GM21390 (cell line): ENCODE measurements at regions not wholly inside any gene's neighbourhood (a gene's known extent, or its start where the extent isn't known, plus 50 kb on each side); places are given as distances from the start of the nearest gene placed in this dataset.

Experiments used
- ATAC-seq: cut with Tn5 transposase; IDR thresholded peaks from one replicate; pipeline ENCODE4 v1.9.1; 2021; ENCODE audit not compliant: unreplicated experiment

DNA sequence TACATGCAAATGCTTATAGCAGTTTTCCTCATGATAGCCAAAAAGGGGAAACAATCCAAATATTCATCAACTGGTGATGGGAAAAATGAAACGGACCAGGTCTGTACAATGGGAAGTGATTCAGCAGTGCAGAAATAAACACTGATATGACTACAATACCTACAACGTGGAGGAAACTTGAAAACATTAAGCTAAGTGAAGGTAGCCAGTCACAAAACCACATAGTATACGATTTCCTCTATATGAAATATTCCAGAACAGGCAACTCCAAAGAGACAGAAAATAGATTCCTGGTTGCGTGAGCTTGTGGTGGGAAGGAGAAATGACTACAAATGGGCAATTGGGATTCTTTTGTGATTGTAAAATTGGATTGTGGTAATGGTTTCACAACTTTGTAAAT, 263.1 kb upstream of the PITRM1 start:
- ATAC-seq = no peak

DNA sequence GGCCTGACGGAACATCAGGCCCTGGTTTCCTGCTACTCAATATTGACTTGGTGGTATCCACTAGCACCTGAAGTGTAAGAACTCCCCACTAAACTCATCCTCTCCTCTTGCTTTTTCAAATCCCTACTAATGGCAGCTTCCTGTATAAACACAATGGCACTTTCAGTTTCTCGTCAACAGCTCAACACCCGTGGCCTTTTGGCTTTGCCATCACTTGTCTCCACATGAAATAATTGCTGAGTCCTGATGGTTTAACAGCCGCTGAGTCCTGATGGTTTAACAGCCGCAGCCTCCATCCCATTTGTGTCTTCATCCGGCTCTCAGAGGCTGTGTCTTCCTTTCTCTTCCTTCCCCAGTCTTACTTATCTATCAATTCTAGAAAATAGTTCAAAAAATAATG, 261.4 kb upstream of the PITRM1 start:
- ATAC-seq = no peak

DNA sequence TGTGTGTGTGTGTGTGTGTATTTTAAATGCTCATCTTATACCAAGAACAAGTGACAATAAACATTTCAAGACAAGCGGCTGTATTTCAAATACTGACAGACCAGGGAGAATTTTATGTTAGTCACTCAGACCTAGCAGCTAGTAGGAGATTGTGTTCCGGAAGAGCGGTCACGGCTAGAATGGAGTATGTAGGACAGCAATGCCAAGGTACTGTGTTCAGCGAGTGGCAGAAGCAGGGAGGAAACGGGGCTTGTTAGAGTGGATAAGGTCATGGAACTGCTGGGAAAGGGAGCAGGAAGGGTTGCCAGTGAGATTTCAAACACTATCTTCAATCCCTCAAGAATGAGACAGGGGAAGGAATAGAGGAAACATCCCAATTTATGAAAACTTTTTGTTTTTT, 260.5 kb upstream of the PITRM1 start:
- no peak for ATAC-seq

DNA sequence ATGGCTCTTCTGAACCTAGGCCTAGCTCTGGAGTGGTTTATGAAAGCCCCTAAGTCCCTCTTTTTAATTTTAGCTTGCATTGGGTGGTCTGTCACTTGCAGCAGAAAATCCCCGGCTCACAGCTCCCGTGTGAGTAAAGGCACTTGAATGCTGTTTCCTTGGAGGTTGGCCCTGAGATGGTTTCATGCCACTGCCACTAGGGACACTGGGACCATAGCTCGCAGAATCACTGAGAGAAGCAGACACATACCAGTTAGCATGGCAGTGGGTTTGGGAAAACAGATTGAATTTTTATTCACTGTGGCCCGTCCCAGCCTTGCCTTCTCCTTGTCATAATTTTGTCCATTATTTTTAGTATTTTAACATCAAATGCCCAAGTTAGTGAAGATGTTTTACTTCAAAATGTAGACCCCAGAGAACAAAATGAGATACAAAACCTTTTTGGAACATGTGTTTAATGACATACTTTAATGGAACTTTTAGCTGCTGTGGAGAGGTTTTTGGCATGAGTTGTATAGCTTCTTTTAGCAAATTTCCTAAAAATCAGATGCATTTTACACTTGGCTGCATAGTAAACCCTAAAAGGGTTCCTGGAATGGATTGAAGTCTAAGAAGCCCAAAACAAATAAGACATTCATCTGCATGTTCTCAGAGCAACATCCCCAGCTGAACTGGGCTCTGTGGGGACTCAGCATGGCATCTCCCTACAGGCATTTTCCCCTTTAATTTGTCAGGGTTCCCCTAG, 259.7 kb upstream of the PITRM1 start:
- ATAC-seq = no peak

DNA sequence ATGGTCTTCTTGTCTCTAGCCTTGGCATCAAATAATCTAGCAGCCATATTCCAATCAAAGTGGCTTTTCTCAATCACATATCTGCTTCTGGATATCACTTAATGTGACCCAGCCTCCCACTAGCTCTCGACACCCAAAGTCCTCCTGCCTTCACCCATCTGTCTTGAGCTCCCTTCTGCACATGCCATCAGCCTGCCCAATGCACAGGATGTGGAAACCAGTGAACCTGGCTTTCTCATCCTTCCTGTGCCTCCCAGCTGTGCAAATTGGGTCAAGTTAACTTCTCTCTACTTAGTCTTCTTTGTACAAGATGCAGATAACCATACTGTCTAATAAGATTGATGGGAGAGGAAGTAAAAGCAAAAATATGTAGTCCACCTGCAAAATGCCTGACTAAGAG, 257.9 kb upstream of the PITRM1 start:
- no peak for ATAC-seq

DNA sequence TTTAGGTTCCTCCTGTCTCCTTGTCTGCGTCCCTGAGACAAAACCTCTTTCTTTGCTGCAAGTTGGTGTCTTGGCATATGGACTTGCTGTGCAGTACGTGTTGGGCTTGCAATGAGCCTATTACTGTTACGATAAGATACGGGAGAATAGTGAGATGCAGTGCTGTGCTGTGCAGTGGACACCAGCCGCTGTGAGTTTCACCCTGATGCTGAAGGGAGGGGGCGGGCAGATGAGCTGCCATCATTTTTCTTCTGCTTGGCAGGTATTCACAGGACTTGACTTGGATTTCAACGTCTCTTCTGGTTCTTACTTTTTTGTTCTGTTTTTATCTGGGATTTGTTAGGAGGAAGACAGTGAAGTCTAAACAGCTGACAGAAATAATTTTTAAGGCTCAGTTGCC, 257.1 kb upstream of the PITRM1 start:
- ATAC-seq = no peak

DNA sequence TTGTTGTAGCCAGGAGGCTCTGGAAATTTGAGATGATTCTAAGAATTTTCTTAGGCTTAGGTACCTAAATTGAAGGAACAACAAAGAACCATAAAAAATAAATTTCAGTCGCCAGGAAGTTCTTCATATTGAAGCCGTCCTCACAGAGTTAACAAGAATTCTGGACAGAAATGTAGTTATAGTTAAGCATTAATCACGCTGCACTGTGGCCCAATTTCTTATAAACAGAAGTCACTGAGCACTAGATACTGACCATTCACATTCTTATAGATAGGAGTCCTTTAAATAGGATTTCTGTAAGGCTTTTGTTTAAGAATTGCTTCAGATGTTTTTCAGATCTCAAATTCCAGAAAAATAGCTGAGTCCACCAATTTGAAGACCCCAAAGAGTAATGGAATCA, 256.2 kb upstream of the PITRM1 start:
- no peak for ATAC-seq

DNA sequence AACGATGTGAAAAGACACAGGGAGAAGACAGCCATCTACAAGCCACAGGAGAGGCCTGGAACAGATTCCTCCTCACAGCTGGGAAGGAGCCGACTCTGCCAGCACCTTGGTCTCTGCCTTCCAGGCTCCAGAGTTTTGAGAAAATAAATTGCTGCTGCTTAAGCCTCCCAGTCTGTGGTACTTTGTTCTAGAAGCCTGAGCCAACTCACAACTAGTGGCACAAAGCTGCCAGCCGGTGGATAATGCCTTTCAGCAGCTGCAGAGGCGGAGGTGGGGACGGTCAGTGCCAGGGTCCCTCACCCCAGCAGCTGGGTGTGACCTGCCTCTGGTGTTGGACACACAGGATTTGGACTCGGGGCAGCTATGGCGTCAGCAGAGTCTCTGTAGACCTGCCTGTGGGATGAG, 255.4 kb upstream of the PITRM1 start:
- ATAC-seq = no peak

DNA sequence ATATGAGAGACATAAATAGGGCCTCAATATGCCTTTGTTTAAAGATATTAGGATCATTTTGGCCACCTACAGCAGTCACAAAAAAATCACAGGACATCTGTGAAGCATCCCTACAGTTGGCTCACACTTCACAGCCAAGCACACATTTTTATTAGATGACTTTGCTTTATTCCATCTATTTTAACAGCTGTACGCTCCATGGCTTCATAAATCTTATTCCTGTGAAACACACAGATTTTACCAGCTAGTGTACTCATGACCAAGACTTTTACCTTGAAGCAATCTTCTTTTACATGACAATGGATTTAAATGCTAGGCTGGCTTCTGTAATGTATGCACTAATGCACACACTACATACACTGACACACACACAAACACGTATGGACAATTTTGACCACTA, 254.8 kb upstream of the PITRM1 start:
- ATAC-seq = no peak

DNA sequence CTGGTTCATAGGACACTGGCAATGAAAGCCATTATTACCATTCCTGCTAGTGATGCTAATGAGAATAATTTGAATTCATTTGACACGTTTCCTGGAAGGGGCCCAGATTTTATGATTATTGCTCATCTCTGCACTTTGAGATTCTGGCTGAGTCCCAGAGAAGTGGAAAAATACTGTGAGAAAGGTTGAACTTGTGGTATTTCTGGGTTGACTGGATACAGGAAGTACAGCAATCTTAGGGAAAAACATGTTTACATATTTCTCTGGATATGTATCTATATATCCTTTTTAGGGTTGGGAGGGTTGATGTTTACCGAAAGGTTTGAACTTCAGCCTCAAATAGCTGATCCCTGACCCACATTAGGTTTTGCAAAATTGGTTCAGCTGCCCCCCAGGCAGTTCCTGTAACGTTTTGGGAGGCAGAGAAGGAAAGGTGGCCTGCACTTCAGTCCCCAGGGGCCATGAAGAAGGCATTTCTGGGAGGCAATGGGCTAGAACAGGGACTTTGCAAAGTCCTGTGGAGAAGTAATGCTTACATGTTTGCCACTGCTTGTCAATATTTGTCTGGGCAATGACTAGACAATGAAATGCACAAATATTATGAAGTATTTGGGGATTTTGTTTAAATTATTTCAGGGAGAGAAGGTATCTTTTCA, 253.7 kb upstream of the PITRM1 start:
- ATAC-seq = no peak

DNA sequence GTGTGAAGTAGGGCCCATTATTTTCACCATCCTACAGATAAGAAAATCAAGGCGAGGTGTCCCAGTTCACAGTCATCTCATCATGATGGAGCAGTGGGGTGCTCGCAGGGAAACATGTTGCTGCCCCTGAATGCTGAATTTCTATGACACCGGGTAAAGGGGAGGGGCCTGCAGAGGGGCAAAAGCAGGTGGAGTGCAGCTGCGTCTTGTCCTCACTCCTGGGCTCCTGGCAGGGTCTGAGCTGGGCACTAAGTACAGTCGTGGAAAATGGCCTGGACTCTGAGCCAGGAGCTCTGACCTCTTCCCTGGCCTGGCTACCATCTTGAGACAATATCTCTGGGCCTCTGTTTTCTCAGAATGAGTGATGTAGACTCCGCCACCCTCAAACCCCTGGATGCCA, 253.1 kb upstream of the PITRM1 start:
- no peak for ATAC-seq

DNA sequence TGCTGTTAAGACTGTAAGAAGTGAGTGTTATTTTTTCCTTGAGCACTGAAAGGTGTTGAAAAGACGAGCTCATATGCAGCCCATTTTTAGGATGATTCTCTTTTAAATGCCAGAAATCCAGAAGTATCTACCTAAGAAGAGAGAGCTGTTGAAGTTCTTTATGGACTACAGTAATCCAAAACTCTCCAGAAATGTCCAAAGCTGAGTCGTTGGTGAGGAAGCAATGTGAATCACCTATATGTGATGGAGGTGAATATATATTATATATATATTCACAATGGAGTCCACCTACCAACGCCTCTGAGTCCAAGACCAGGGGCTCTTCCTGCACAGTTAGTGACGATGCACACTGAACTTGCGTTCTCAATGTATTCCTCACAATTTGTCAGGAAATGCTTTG, 252.7 kb upstream of the PITRM1 start:
- no peak for ATAC-seq

DNA sequence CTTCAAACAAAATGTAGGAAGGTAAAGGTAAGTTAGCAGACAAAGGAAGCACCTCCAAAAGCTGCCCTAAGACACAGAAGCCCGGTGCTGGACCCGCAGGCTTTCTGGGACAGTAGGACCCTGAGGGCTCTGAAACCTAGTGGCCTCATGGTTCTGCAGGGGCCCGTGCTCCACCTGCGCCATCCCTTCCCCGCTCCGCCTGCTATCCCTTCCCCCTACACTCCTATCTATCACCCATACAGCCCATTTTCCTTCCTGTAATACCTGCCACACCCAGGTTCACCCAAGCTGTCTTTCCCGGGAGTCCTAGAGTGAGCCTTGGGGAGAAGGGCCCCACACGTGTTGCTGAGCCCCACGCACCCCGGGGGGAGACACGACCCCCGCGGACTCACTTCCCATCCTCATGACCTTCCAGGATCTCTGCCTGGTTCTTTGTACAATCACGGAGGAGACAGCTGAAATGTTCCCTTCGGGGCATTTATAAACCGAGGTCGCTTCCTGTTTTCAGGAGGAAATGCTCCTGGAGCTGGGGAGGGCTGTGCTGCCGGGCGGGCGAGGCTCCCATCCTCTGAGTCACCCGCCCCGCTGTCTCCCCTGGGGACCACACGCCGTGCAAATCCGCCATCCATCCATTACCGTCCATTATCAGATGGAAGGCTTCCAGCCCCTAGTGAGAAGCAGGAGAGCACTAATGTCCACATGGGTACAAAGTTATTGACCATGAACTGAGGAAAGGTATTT, 251.7 kb upstream of the PITRM1 start:
- ATAC-seq = no peak

DNA sequence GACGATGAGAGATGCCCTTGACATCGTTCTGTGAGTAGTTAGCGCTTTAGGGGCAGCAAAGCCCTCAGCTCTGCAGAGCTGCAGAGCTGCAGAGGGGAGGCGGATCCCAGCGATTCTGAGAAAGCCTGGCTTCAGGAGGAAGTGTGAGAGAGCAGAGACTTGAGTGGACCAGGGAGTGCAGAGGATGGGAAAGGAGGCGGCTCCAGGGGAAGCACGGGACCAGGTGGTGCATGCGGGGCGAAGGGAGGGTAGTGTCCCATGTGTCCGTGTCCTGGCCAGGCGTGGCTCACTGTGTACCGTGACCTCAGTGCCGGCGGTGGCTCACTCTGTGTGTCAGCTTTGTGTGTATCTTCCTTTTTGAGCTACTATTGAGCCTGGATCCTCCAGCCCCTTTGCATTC, 250.8 kb upstream of the PITRM1 start:
- no peak for ATAC-seq

DNA sequence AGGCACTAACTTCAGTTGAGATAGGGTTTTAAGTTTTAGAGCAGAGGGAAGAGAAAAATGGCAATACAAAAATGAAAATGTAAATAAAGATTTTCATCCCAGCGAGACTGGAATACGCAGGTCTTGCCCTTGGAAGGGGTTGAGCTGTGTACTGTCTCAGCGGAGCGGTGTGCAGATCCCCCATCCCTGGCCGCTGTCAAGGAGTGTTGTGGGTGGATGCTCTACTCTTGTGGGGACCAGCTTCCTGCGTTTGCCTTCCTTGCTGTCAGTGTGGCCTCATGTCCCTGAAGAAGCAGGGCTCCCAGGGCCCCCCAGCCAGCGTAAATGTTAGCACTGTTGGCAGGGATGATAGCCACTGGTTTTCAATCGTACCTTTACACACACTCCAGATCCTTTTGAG, 249.7 kb upstream of the PITRM1 start:
- no peak for ATAC-seq

DNA sequence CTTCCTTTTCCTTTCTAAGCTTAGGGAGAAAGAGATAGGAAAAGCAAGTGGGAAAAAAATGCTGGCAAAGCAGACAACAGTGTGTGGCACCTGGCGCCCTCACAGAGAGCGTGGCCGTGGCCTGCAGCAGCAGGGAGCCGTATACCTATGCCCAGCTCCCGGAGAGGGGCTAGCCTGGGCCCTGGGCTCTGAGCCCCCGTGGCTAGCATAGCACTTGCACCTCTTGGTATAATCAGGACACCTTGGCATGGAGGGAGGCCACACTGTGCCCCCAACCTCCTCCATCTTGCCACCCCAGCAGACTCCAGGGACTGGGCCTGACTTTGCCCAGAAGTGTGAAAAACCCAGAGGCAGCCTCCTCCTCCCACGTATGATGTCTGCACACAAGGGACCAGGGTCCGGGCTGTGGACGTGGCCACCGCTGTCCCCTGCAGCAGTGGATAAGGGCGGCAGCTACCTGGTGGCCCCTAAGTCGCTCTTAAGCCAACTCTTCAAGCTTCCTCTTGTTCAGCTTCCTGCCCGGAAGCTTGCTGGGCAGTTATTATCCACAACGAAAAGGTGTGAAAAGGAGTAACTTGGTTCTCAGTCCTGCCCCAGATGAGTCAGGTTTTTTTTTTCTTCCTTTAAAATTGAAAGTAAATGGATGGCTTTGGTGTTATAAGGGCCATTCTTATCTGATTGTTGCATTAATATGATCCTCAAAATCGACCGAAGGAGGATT, 249.1 kb upstream of the PITRM1 start:
- no peak for ATAC-seq

DNA sequence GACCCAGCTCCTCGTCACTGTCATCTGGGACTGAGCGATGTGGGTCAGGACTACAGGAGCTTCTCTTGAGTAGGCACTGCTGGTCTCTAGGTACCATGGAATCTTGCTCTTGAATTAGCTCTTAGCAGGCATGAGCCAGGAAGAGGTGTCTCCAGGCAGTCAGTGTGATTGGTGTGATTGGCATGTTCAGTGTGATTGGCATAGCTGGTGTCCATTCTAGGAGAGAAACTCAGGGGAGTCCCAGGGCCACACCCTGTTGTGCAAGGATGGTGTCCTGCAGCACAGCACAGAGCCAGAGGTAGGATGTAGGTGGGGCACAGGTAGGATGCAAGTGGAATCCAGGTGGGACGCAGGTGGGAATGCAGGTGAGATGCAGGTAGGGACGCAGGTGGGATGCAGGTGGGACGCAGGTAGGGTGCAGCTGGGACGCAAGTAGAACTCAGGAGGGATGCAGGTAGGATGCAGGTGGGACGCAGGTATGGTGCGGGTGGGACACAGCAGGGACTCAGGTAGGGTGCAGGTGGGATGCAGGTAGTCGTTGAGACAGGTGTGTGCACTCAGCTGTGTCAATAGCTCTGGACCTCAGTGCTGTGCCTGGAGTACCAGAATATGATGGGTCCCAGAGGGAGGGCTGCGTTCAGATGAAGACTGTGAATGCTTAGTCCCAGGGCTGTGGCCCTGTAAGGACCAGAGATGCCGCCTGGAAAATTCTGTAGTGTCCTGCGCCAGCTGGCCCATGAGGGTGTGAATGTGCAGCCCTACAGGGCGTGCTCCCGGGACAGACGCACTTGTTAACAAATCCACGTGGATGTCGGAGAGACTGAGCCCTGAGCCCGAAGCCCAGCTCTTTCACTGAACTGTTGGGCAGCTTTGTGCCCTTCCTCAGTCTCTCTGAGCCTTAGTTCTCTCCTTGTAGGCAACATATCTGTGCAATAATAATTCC, 248.2 kb upstream of the PITRM1 start:
- no peak for ATAC-seq

DNA sequence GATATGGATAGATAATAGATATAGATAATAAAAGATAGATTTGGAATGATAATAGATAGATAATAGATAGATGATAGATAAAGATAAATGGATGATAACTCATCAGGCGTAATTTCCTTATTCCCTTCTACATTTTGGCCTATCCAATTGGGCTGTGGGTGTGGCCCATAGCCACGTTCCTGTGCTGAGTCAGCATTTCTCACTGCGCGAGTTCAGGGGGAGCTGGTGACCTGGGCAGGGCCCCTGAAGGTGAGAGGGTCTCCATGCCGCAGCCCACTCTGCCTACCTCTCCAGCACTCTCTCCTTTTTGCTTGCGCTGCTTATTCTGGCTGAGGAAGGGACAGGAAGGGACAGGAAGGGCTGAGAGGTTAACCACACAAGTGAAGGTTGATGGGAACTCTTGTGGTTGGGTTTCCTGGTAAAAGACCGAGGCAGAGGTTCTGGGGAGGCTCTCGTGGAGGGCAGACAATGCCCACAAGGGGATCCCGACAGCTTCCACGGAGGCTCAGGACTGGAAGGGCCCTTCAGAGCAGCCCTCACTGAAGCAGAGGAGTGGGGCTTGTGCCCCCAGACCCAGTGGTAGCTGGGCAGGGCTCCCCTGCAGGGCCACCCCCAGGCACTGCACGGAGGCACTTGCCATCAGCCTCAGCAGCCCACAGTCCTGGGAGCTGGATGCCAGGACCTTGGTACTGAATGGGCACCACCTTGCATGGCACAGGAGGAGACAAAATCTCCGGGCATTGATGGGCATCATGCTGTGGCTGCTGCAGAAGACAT, 247.3 kb upstream of the PITRM1 start:
- no peak for ATAC-seq

DNA sequence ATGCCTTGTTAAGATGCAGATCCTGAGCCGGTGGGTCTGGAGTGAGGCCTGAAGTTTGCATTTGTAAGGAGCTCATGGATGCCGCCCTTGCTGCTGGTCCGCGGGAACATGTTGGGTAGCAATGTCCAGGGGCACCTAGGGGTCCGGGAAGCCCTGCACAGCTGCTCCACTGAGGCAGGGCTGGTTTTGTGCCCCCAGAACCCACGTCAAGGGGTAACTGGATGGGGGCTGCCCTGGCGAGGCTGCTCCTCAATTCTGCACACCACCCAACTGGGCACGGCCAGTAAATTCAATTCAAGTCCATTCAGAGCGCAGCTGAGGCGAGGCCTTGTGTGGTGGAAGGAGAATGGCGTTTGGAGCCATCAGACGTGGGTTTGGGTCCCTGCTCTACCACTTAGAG, 246.3 kb upstream of the PITRM1 start:
- no peak for ATAC-seq
